Lower leg skin (tissue), 4 donors: ENCODE measurements at regions not wholly inside any gene's neighbourhood (a gene's known extent, or its start where the extent isn't known, plus 50 kb on each side); places are given as distances from the start of the nearest gene placed in this dataset.
"Not testable (repeated sequence)": the region's sequence is repeated elsewhere in the genome, so short reads cannot be mapped to it uniquely, and the experiment has no call there.

Experiments
- DNase-seq, 2 donors: peaks; one replicate each; pipeline ENCODE4 v3.0.0-alpha.2; 2019; ENCODE audit warnings: low spot score in 2 of 2
- H3K4me3 ChIP-seq: fragments of 200-600 bp; sonication (generic); 2 replicates; pipeline ENCODE4 v1.5.1; 2017; ENCODE audit warnings: mild to moderate bottlenecking, low read depth; ENCODE audit not compliant: poor library complexity, severe bottlenecking
- CTCF ChIP-seq, 3 donors: fragments of 450-650 bp; IDR thresholded peaks; one replicate each; pipeline ENCODE4 v1.5.1; 2016; ENCODE audit warnings: antibody characterized with exemption in 3 of 3, mild to moderate bottlenecking in 3 of 3, moderate library complexity in 2 of 3
- POLR2A ChIP-seq, 2 donors: fragments of 450-650 bp; IDR thresholded peaks; one replicate each; pipeline ENCODE4 v1.6.1; 2016 to 2017; ENCODE audit warnings: antibody characterized with exemption in 2 of 2, mild to moderate bottlenecking in 1 of 2, moderate library complexity in 1 of 2
- WGBS, 2 donors: methylation state at CpG; one replicate each; pipeline ENCODE4 v1.1.5; 2018; 5-methylcytosine and 5-hydroxymethylcytosine counted together
- intact Hi-C: fragments of 100-400 bp; cut with DNase I; formaldehyde crosslinking; loops from one replicate; pipeline ENCODE4 v1.15.0; 2023; ENCODE audit warnings: low total_unique reads

- intact Hi-C loops: no loop called here
- WGBS, 2 donors: 37 to 39% methylated on average over 1 of the region's 1 CpG
- TF ChIP-seq POLR2A (IDR thresholded peaks at IDR 0.05): no peak
- no peak for TF ChIP-seq CTCF (IDR thresholded peaks at IDR 0.05)
- DNase-seq: no peak
- no peak overlapping the region for H3K4me3 ChIP-seq
Observed at GRCh38 chr9:13436591-13436990, 157.1 kb upstream of the MPDZ start.

- 96 to 99% methylated on average over 4 of the region's 4 CpGs for WGBS, 2 donors
- DNase-seq, H3K4me3 ChIP-seq, intact Hi-C loops: not testable (repeated sequence)
Observed at GRCh38 chr9:13433453-13433852, 154.0 kb upstream of the MPDZ start.

GRCh38 chr9:13432904-13433303 lies 153.4 kb upstream of the MPDZ start:
- intact Hi-C loops: no loop called here
- WGBS, 2 donors: 61 to 81% methylated on average over 1 of the region's 1 CpG

GRCh38 chr9:13431692-13432091 lies 152.2 kb upstream of the MPDZ start:
- no peak for DNase-seq
- WGBS, 2 donors: 86 to 93% methylated on average over 2 of the region's 2 CpGs
- intact Hi-C loops: no loop called here
- no peak overlapping the region for H3K4me3 ChIP-seq
- no peak for TF ChIP-seq POLR2A (IDR thresholded peaks at IDR 0.05)
- TF ChIP-seq CTCF (IDR thresholded peaks at IDR 0.05): no peak

More at GRCh38 chr9:13432904-13433303, 153.4 kb upstream of the MPDZ start:
- H3K4me3 ChIP-seq: no peak overlapping the region
- no peak for DNase-seq
- TF ChIP-seq POLR2A (IDR thresholded peaks at IDR 0.05) (no peak), CTCF (IDR thresholded peaks at IDR 0.05) (no peak)

GRCh38 chr9:13431222-13431536 lies 151.7 kb upstream of the MPDZ start:
- TF ChIP-seq CTCF (IDR thresholded peaks at IDR 0.05) (no peak), POLR2A (IDR thresholded peaks at IDR 0.05) (no peak)

GRCh38 chr9:13430368-13431221 lies 151.1 kb upstream of the MPDZ start:
- TF ChIP-seq CTCF (IDR thresholded peaks at IDR 0.05) (no peak), POLR2A (IDR thresholded peaks at IDR 0.05) (no peak)
- DNase-seq: no peak
- WGBS, 2 donors: 59 to 66% methylated on average over 11 of the region's 11 CpGs
- intact Hi-C loops: no loop called here
- H3K4me3 ChIP-seq: no peak overlapping the region

More at GRCh38 chr9:13431222-13431536, 151.7 kb upstream of the MPDZ start:
- intact Hi-C loops: no loop called here
- H3K4me3 ChIP-seq: no peak overlapping the region
- no peak for DNase-seq
- WGBS, 2 donors: 70 to 74% methylated on average over 6 of the region's 6 CpGs
